ENCODE measurements at regions not wholly inside any gene's neighbourhood (a gene's known extent, or its start where the extent isn't known, plus 50 kb on each side); places are given as distances from the start of the nearest gene placed in this dataset.

- Histone ChIP-seq H3K9me3 (no peaks in the 10 kb centered on the region), H3K9ac (ENCODE audit: low read depth in 2 of 2, low read length in 2 of 2) (no peak overlapping the region), H3K27ac (no peak overlapping the region), H3K36me3 (no peaks in the 10 kb centered on the region), H3K4me1 (no peaks in the 10 kb centered on the region), H3K4me3 (no peak overlapping the region), H3K27me3 (no peaks in the 10 kb centered on the region)
- intact Hi-C loops (cut with DNase I), result no loop called here
- no peak for DNase-seq
- TF ChIP-seq CTCF (IDR thresholded peaks at IDR 0.05), result no peak
Measured at GRCh38 chr3:31468433-31468832, 64.3 kb upstream of the STT3B start.

GRCh38 chr3:31469385-31469784 lies 63.3 kb upstream of the STT3B start:
- no peak overlapping the region for H3K27ac ChIP-seq
- H3K9ac ChIP-seq (ENCODE audit: low read depth in 2 of 2, low read length in 2 of 2), result no peak overlapping the region
- no peaks in the 10 kb centered on the region for H3K36me3 ChIP-seq
- H3K4me3 ChIP-seq, result no peak overlapping the region
- H3K27me3 ChIP-seq, result no peaks in the 10 kb centered on the region
- no peaks in the 10 kb centered on the region for H3K4me1 ChIP-seq
- no peak for DNase-seq
- intact Hi-C loops (cut with DNase I), result no loop called here
- TF ChIP-seq CTCF (IDR thresholded peaks at IDR 0.05), result no peak
- no peaks in the 10 kb centered on the region for H3K9me3 ChIP-seq

- H3K4me3 ChIP-seq, result no peak overlapping the region
- no peaks in the 10 kb centered on the region for H3K27me3 ChIP-seq
- no peaks in the 10 kb centered on the region for H3K9me3 ChIP-seq
- H3K36me3 ChIP-seq, result no peaks in the 10 kb centered on the region
- no peak overlapping the region for H3K9ac ChIP-seq (ENCODE audit: low read depth in 2 of 2, low read length in 2 of 2)
- TF ChIP-seq CTCF (IDR thresholded peaks at IDR 0.05), result no peak
- no peak for DNase-seq
- intact Hi-C loops (cut with DNase I), result no loop called here
- H3K27ac ChIP-seq, result no peak overlapping the region
- H3K4me1 ChIP-seq, result no peaks in the 10 kb centered on the region
Measured at GRCh38 chr3:31472479-31473390, 60.0 kb upstream of the STT3B start.

GRCh38 chr3:31476209-31476608 lies 56.5 kb upstream of the STT3B start:
- H3K9me3 ChIP-seq, result no peaks in the 10 kb centered on the region
- no peak overlapping the region for H3K9ac ChIP-seq (ENCODE audit: low read depth in 2 of 2, low read length in 2 of 2)
- TF ChIP-seq CTCF (IDR thresholded peaks at IDR 0.05), result no peak
- intact Hi-C loops (cut with DNase I), result no loop called here
- no peak overlapping the region for H3K4me3 ChIP-seq
- H3K4me1 ChIP-seq, result no peaks in the 10 kb centered on the region
- DNase-seq, result no peak
- no peak overlapping the region for H3K27ac ChIP-seq
- H3K27me3 ChIP-seq, result no peaks in the 10 kb centered on the region
- no peaks in the 10 kb centered on the region for H3K36me3 ChIP-seq

GRCh38 chr3:31479431-31479830 lies 53.3 kb upstream of the STT3B start:
- Histone ChIP-seq H3K9ac (ENCODE audit: low read depth in 2 of 2, low read length in 2 of 2) (no peak overlapping the region), H3K4me3 (no peak overlapping the region), H3K36me3 (no peaks in the 10 kb centered on the region), H3K27me3 (no peaks in the 10 kb centered on the region), H3K4me1 (no peaks in the 10 kb centered on the region), H3K9me3 (no peaks in the 10 kb centered on the region), H3K27ac (no peak overlapping the region)
- DNase-seq, result no peak
- intact Hi-C loops (cut with DNase I), result no loop called here
- TF ChIP-seq CTCF (IDR thresholded peaks at IDR 0.05), result no peak
